Activated CD4-positive, alpha-beta memory T cell treated with anti-CD3 and anti-CD28 coated beads for 36 hours (primary cell): ENCODE measurements at regions not wholly inside any gene's neighbourhood (a gene's known extent, or its start where the extent isn't known, plus 50 kb on each side); places are given as distances from the start of the nearest gene placed in this dataset.
"Not testable (repeated sequence)": the region's sequence is repeated elsewhere in the genome, so short reads cannot be mapped to it uniquely, and the experiment has no call there.

Source experiments
- CTCF ChIA-PET: fragments of 350-600 bp; sonication (Branson Sonifier 250); formaldehyde crosslinking; loops from one replicate; lab custom pipeline; 2021; ENCODE audit warnings: antibody characterized with exemption, inconsistent platforms; lab: Charles Lee
- POLR2A ChIA-PET: fragments of 350-600 bp; sonication (Branson Sonifier 250); formaldehyde crosslinking; loops from one replicate; lab custom pipeline; 2021; ENCODE audit warnings: antibody characterized with exemption; lab: Charles Lee
- DNase-seq: peaks from one replicate; pipeline ENCODE4 v3.0.0-alpha.2; 2020
- H3K27ac Mint-ChIP-seq: one replicate; pipeline ENCODE4 v1.8.0; 2021; ENCODE audit warnings: mixed read lengths
- H3K27me3 Mint-ChIP-seq: one replicate; pipeline ENCODE4 v1.8.0; 2021; ENCODE audit warnings: mixed read lengths
- H3K36me3 Mint-ChIP-seq: one replicate; pipeline ENCODE4 v1.8.0; 2021; ENCODE audit warnings: mixed read lengths
- H3K4me1 Mint-ChIP-seq: one replicate; pipeline ENCODE4 v1.8.0; 2021; ENCODE audit warnings: low read depth, mixed read lengths
- H3K4me3 Mint-ChIP-seq: one replicate; pipeline ENCODE4 v1.8.0; 2021; ENCODE audit warnings: mild to moderate bottlenecking, mixed read lengths
- H3K9me3 Mint-ChIP-seq: one replicate; pipeline ENCODE4 v1.8.0; 2021; ENCODE audit warnings: mixed read lengths
- intact Hi-C: fragments of 100-400 bp; cut with micrococcal nuclease; formaldehyde crosslinking; loops from one replicate; pipeline ENCODE4 v1.15.1; 2023

DNA sequence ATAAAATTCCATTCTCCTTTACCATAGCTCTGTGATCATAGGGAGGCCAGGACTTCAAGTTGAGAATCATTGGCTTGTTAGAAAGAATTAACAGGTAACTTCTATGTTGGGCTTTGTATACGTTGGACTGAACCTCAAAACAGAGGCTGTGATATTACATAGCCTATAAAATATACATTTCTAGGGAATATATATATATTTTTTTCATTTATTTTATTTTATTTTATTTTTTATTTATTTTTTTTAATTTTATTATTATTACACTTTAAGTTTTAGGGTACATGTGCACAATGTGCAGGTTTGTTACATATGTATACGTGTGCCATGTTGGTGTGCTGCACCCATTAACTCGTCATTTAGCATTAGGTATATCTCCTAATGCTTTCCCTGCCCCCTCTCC, 470.4 kb upstream of the ADGRL3 start:
- peaks cover 27% of the 10 kb centered on the region for H3K9me3 Mint-ChIP-seq
- H3K4me3 Mint-ChIP-seq, DNase-seq, H3K27ac Mint-ChIP-seq, intact Hi-C loops, H3K4me1 Mint-ChIP-seq, CTCF ChIA-PET, H3K36me3 Mint-ChIP-seq, H3K27me3 Mint-ChIP-seq, POLR2A ChIA-PET: not testable (repeated sequence)

DNA sequence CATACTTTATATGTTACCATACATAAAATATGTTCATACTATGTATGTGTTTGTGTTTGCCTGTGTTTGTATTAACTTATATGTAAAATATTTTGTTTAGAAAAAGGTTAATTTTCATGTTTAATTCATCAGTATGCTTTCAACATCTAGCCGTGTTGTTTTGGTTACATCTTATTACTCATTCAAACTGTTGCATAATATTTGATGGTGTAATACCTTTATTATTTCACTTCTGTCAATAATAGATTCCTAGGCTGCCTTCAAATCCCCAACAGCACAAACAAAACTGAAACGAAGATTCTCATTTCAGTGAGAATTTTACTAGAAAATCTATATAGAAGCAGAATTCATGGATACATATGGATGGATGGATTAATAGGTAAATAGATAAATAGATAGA, 462.3 kb upstream of the ADGRL3 start:
- intact Hi-C loops, result no loop called here
- Mint-ChIP-seq H3K4me3 (no peak overlapping the region), H3K27ac (no peak overlapping the region), H3K4me1 (no peaks in the 10 kb centered on the region), H3K27me3 (no peaks in the 10 kb centered on the region), H3K9me3 (peaks cover 24% of the 10 kb centered on the region), H3K36me3 (no peaks in the 10 kb centered on the region)
- ChIA-PET POLR2A (no interaction called here), CTCF (no interaction called here)
- no peak for DNase-seq

DNA sequence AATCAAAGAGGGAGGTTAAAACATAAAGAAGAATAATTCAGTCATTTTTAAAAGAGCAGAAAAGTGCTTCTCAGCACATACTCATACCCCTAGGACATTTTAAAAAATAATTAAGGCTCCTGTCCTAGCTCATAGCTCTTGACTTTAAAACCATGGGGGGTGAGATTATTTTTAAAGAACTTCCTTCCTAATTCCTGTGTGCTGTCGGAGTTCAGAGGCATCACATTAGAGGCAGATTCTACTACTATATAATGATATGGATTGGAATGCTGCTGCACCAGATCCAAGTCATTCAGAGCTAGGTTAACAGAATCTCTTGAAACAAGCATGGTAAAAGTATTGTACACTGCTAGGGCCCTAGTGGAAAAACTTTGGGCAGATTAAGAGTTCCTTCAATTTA, 456.5 kb upstream of the ADGRL3 start:
- Mint-ChIP-seq H3K36me3 (no peaks in the 10 kb centered on the region), H3K4me1 (no peaks in the 10 kb centered on the region), H3K4me3 (no peak overlapping the region), H3K27me3 (no peaks in the 10 kb centered on the region), H3K27ac (no peak overlapping the region), H3K9me3 (peaks cover 19% of the 10 kb centered on the region)
- intact Hi-C loops, result no loop called here
- ChIA-PET POLR2A (no interaction called here), CTCF (no interaction called here)
- no peak for DNase-seq

DNA sequence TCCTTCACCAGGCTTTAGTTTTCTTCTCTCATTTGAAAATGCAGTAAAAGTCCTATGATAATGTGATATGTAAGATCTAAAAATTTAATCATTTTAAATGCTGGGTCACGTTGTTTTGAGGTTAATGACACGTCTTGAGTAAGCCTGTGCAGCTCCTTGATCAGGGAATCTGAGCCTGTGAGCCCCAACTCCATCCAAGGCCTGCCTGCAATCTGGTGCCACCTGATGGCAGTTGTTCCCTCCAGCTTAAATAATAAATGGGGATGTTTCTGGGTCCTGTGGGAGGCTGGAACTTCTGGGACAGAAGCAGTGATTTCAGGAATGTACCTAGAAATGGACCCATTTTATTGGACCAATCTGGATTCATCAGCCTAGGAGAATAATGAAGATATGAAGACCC, 455.4 kb upstream of the ADGRL3 start:
- Mint-ChIP-seq H3K9me3 (peaks cover 20% of the 10 kb centered on the region), H3K4me1 (no peaks in the 10 kb centered on the region), H3K27me3 (no peaks in the 10 kb centered on the region), H3K36me3 (no peaks in the 10 kb centered on the region), H3K27ac (no peak overlapping the region), H3K4me3 (no peak overlapping the region)
- ChIA-PET POLR2A (no interaction called here), CTCF (no interaction called here)
- intact Hi-C loops, result no loop called here
- DNase-seq, result no peak

DNA sequence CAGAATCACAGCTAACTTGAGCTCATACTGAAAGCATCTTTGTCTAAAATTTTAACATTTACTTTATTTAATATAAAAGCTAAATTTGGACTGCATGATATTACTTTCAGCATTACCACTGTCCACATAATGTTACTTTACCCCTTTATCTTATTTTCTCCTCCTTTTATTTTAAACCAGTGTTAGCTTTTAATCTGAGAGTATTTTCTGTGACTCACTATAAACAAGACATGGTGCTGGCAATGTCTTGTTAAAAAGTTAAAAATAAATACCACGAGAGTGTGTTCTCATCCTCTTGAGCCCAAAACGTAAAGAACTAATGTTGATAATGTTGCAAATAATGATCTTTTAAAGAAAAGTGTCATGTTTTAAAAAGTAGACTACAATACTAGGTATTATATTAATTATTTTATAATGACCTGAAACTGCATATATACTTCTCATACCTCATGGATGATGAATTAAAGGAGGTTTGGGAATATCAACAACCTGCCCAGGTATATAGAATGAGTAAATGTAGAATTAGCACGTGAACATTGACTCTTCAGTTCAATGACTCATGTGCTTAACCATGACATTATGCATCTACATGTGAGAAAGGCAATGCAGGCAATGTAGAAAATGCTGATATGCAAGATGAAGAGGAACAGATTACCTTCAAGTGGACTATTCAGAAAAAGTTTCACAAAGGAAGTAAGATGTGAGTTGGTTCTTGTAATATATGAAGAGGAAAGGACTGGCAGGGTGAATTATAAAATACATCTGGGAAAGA, 454.1 kb upstream of the ADGRL3 start:
- Mint-ChIP-seq H3K4me3 (no peak overlapping the region), H3K4me1 (no peaks in the 10 kb centered on the region), H3K9me3 (peaks cover 20% of the 10 kb centered on the region), H3K27ac (no peak overlapping the region), H3K27me3 (no peaks in the 10 kb centered on the region), H3K36me3 (no peaks in the 10 kb centered on the region)
- intact Hi-C loops, result no loop called here
- ChIA-PET POLR2A (no interaction called here), CTCF (no interaction called here)
- DNase-seq, result no peak

DNA sequence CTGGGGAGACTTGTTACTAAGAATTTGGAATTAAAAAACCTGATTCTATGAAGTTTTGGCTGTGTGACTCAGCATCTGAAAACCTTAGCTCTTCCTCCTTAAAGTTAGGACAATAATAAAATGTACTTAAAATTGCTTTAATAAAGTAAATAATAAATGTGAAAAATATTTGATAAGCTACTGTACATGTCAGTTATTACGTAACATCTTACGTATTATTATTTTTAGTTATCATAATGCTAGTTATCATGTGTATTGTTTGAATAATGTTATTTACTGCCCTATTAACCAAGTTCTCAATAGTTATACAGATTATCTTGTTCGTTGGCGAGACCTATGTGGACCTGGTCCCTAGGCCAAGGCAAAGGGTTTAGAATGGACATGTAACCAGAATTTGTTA, 449.2 kb upstream of the ADGRL3 start:
- no peak overlapping the region for H3K4me3 Mint-ChIP-seq
- H3K4me1 Mint-ChIP-seq, result no peaks in the 10 kb centered on the region
- H3K27ac Mint-ChIP-seq, result no peak overlapping the region
- DNase-seq, result no peak
- CTCF ChIA-PET, result no interaction called here
- no peaks in the 10 kb centered on the region for H3K36me3 Mint-ChIP-seq
- POLR2A ChIA-PET, result no interaction called here
- H3K27me3 Mint-ChIP-seq, result no peaks in the 10 kb centered on the region
- peaks cover 19% of the 10 kb centered on the region for H3K9me3 Mint-ChIP-seq
- intact Hi-C loops, result no loop called here

DNA sequence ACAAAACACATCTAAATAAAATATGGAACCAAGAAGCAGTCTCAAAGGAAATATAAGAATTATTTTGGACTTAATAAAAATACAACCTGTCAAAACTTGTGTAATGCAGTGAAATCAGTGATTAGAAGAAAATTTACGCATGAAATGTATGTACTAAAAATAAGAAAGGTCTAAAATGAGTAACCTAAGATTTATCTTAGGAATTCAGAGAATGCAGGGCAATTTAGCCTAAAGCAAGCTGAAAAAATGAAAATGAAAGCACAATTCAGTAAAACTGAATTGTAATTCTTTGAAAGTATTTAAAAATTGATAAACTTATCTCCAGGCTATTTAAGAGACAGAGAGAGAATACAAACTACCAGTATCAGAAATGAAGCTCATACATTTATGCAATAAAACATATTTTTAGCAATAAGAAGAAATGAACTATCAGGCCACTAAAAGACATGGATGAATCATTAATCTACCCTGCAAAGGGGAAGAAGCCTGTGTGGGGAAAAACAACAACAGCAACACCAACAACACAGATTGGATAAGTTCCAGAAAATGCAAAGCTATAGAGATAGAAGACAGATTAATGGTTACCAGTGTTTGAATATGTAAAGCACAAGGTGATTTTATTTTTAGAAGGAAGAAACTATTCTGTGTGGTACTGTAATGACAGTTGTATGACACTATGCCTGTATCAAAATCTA, 442.0 kb upstream of the ADGRL3 start:
- no peaks in the 10 kb centered on the region for H3K4me1 Mint-ChIP-seq
- ChIA-PET CTCF (interaction anchor here (0.6 kb wide), 1 partner anchor 115 kb away, joined by 3 read pairs; no protein-coding TSS in a partner anchor), POLR2A (no interaction called here)
- H3K9me3 Mint-ChIP-seq, result peaks cover 9% of the 10 kb centered on the region
- no peak overlapping the region for H3K27ac Mint-ChIP-seq
- intact Hi-C loops, result no loop called here
- H3K27me3 Mint-ChIP-seq, result no peaks in the 10 kb centered on the region
- DNase-seq, result no peak
- no peak overlapping the region for H3K4me3 Mint-ChIP-seq
- no peaks in the 10 kb centered on the region for H3K36me3 Mint-ChIP-seq

DNA sequence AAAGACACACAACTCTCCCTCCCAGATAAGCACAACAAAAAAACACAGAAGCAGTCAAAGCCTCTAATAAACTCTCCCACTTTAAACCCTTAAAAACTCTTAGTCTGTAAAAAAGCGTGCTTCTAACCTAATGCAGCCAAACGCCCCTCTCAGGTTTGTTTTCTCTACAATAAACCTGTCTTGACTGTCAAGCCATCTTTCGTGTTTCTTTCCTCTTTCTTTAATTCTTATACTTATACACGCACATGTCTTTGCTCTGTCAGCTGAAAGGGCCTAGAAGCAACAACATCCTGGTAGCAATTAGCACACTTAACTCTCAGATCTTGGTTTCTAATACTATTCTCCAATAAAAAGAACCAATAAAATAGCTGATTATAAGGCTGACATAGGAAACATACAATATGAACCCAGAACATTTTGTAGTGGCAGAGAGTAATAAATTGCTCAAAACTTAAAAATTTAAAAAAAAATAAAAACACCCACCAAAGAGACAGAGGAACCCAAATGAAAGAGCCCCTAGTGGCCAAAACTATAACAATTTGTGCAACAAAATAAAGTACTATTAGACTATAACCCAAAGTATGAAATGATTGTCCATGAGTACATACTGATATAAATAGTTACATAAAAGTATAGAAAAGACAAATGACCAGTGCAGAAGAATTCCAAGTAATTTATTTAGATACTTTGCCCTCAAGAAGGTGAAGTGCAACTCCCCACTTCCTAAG, 440.4 kb upstream of the ADGRL3 start:
- Mint-ChIP-seq H3K27me3 (no peaks in the 10 kb centered on the region), H3K9me3 (peaks cover 9% of the 10 kb centered on the region), H3K27ac (no peak overlapping the region), H3K4me3 (no peak overlapping the region), H3K4me1 (no peaks in the 10 kb centered on the region), H3K36me3 (no peaks in the 10 kb centered on the region)
- intact Hi-C loops, result no loop called here
- ChIA-PET CTCF (no interaction called here), POLR2A (no interaction called here)
- DNase-seq, result no peak

DNA sequence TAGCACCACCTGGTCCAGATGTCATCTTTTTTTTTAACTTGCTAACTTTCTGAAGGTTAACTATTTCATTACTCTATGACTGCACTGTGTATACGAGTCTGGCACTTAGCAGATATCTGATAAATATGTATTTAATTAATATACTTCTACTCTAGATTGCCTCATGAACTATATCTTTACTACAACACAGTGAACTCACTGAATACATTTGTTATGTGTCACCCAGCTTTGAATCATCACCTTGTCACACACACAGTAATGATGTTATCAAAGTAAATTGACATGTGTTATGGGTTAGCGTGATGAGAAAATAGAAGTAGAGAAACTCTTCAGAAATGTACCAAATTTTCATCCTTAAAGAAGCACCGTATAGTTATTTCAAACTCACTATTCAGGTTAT, 419.3 kb upstream of the ADGRL3 start:
- H3K27me3 Mint-ChIP-seq, result no peaks in the 10 kb centered on the region
- CTCF ChIA-PET, result no interaction called here
- no peak overlapping the region for H3K4me3 Mint-ChIP-seq
- intact Hi-C loops, result no loop called here
- peaks cover 2% of the 10 kb centered on the region for H3K9me3 Mint-ChIP-seq
- H3K36me3 Mint-ChIP-seq, result no peaks in the 10 kb centered on the region
- POLR2A ChIA-PET, result no interaction called here
- DNase-seq, result no peak
- no peaks in the 10 kb centered on the region for H3K4me1 Mint-ChIP-seq
- H3K27ac Mint-ChIP-seq, result no peak overlapping the region

DNA sequence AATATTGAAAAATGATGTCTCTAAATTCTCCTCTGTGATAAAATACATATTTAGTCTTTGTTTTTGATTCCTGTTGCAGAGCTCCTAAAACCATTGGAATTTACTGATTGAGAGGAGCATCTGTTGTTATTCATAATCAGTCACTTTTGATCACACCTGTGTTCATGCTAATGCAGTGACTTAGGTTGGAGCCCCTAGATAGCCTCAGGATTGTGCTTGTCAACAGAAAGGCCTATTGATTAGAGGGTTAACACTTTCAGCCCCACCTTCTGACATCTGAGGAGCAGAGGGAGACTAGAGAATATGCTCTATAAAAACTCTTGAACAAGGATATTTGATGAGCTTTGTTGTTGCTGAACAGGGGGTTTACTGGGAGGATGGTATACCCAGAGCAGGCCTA, 409.5 kb upstream of the ADGRL3 start:
- no peak for DNase-seq
- intact Hi-C loops, result no loop called here
- Mint-ChIP-seq H3K27me3 (no peaks in the 10 kb centered on the region), H3K36me3 (no peaks in the 10 kb centered on the region), H3K4me1 (no peaks in the 10 kb centered on the region), H3K4me3 (no peak overlapping the region), H3K27ac (no peak overlapping the region), H3K9me3 (peaks cover 12% of the 10 kb centered on the region)
- POLR2A ChIA-PET, result no interaction called here
- CTCF ChIA-PET, result no interaction called here

DNA sequence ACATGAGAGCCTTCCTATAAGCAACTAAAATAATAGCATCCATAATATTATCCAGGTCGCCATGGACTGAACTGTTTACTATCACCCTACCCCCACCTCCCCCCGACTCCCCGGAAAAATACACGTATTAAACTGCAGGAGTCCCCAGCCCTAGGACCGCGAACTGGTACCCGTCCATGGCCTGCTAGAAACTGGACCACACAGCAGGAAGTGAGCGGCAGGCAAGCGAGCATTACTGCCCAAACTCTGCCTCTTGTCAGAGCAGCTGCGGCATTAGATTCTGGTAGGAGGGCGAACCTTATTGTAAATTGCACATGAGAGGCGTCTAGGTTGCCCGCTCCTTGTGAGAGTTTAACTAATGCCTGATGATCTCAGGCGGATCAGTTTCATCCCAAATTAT, 405.8 kb upstream of the ADGRL3 start:
- ChIA-PET POLR2A (no interaction called here), CTCF (no interaction called here)
- Mint-ChIP-seq H3K4me3 (no peak overlapping the region), H3K27ac (no peak overlapping the region), H3K36me3 (no peaks in the 10 kb centered on the region), H3K9me3 (peaks cover 9% of the 10 kb centered on the region), H3K27me3 (no peaks in the 10 kb centered on the region), H3K4me1 (no peaks in the 10 kb centered on the region)
- no peak for DNase-seq
- intact Hi-C loops, result no loop called here

DNA sequence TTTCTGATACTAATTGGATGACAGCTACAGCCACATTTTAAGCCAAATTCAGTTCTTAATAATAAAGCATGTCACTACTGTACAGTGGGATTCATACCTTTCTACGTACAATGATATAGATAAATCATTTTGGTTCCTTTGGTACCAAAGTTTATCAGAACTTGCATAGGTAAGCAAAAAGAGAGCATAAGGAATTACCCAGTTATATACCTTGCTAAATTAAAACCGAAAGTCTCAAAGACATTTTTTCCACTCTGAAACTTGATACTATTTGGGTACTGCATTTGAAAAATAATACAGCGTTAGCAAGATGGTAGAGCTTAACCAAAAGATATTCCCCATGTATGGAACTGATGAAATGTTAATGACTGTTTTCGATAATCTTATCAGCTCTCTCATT, 400.9 kb upstream of the ADGRL3 start:
- intact Hi-C loops, result no loop called here

More for the DNA sequence above, 400.9 kb upstream of the ADGRL3 start:
- Mint-ChIP-seq H3K9me3 (peaks cover 8% of the 10 kb centered on the region), H3K36me3 (no peaks in the 10 kb centered on the region), H3K4me3 (no peak overlapping the region), H3K27ac (no peak overlapping the region), H3K4me1 (no peaks in the 10 kb centered on the region), H3K27me3 (no peaks in the 10 kb centered on the region)
- ChIA-PET POLR2A (no interaction called here), CTCF (no interaction called here)
- DNase-seq, result no peak
